ENCODE measurements at regions not wholly inside any gene's neighbourhood (a gene's known extent, or its start where the extent isn't known, plus 50 kb on each side); places are given as distances from the start of the nearest gene placed in this dataset.

- DNase-seq (ENCODE audit: insufficient read length, low spot score) (no peak), FAIRE-seq (no peak)
- TF ChIP-seq POLR2A (IDR thresholded peaks at IDR 0.05; ENCODE audit: low read depth, low read length) = no peak
Measured at GRCh38 chr14:40936861-40937260, 669.8 kb upstream of the LRFN5 start.

- no peak for FAIRE-seq
- no peak for DNase-seq (ENCODE audit: insufficient read length, low spot score)
- no peak for TF ChIP-seq POLR2A (IDR thresholded peaks at IDR 0.05; ENCODE audit: low read depth, low read length)
Measured at GRCh38 chr14:40920380-40920779, 686.3 kb upstream of the LRFN5 start.

- DNase-seq (ENCODE audit: insufficient read length, low spot score) = no peak
- no peak for FAIRE-seq
- TF ChIP-seq POLR2A (IDR thresholded peaks at IDR 0.05; ENCODE audit: low read depth, low read length) = no peak
Measured at GRCh38 chr14:40911141-40911540, 695.5 kb upstream of the LRFN5 start.

- TF ChIP-seq POLR2A (IDR thresholded peaks at IDR 0.05; ENCODE audit: low read depth, low read length) = no peak
- DNase-seq (ENCODE audit: insufficient read length, low spot score) = no peak
- no peak for FAIRE-seq
Measured at GRCh38 chr14:40909906-40910305, 696.8 kb upstream of the LRFN5 start.

- no peak for TF ChIP-seq POLR2A (IDR thresholded peaks at IDR 0.05; ENCODE audit: low read depth, low read length)
- FAIRE-seq = no peak
- no peak for DNase-seq (ENCODE audit: insufficient read length, low spot score)
Measured at GRCh38 chr14:40903709-40904108, 703.0 kb upstream of the LRFN5 start.

- TF ChIP-seq POLR2A (IDR thresholded peaks at IDR 0.05; ENCODE audit: low read depth, low read length) = no peak
- DNase-seq (ENCODE audit: insufficient read length, low spot score) = no peak
- no peak for FAIRE-seq
Measured at GRCh38 chr14:40899435-40899834, 707.2 kb upstream of the LRFN5 start.

- DNase-seq (ENCODE audit: insufficient read length, low spot score) = no peak
- no peak for FAIRE-seq
- TF ChIP-seq POLR2A (IDR thresholded peaks at IDR 0.05; ENCODE audit: low read depth, low read length) = no peak
Measured at GRCh38 chr14:40894846-40895245, 711.8 kb upstream of the LRFN5 start.

- DNase-seq (ENCODE audit: insufficient read length, low spot score) = no peak
- FAIRE-seq = no peak
- no peak for TF ChIP-seq POLR2A (IDR thresholded peaks at IDR 0.05; ENCODE audit: low read depth, low read length)
Measured at GRCh38 chr14:40889126-40889525, 717.5 kb upstream of the LRFN5 start.

GRCh38 chr14:40887912-40888311 is 718.8 kb upstream of the LRFN5 start:
- no peak for FAIRE-seq
- DNase-seq (ENCODE audit: insufficient read length, low spot score) = no peak
- no peak for TF ChIP-seq POLR2A (IDR thresholded peaks at IDR 0.05; ENCODE audit: low read depth, low read length)

- no peak for TF ChIP-seq POLR2A (IDR thresholded peaks at IDR 0.05; ENCODE audit: low read depth, low read length)
- DNase-seq (ENCODE audit: insufficient read length, low spot score) = no peak
- FAIRE-seq = no peak
Measured at GRCh38 chr14:40870252-40870651, 736.4 kb upstream of the LRFN5 start.

GRCh38 chr14:40859055-40859454 is 747.6 kb upstream of the LRFN5 start:
- FAIRE-seq = no peak
- no peak for TF ChIP-seq POLR2A (IDR thresholded peaks at IDR 0.05; ENCODE audit: low read depth, low read length)
- DNase-seq (ENCODE audit: insufficient read length, low spot score) = no peak

- TF ChIP-seq POLR2A (IDR thresholded peaks at IDR 0.05; ENCODE audit: low read depth, low read length) = no peak
- no peak for DNase-seq (ENCODE audit: insufficient read length, low spot score)
Measured at GRCh38 chr14:40855343-40855742, 751.3 kb upstream of the LRFN5 start.

GRCh38 chr14:40850191-40850590 is 756.5 kb upstream of the LRFN5 start:
- FAIRE-seq (no peak), DNase-seq (ENCODE audit: insufficient read length, low spot score) (no peak)
- no peak for TF ChIP-seq POLR2A (IDR thresholded peaks at IDR 0.05; ENCODE audit: low read depth, low read length)

More at GRCh38 chr14:40855343-40855742, 751.3 kb upstream of the LRFN5 start:
- no peak for FAIRE-seq

- peak; percentile 15 for FAIRE-seq
Measured at GRCh38 chr14:40847480-40847879, 759.2 kb upstream of the LRFN5 start.

GRCh38 chr14:40842816-40843215 is 763.9 kb upstream of the LRFN5 start:
- no peak for TF ChIP-seq POLR2A (IDR thresholded peaks at IDR 0.05; ENCODE audit: low read depth, low read length)
- no peak for DNase-seq (ENCODE audit: insufficient read length, low spot score)
- FAIRE-seq = no peak

More at GRCh38 chr14:40847480-40847879, 759.2 kb upstream of the LRFN5 start:
- no peak for DNase-seq (ENCODE audit: insufficient read length, low spot score)
- TF ChIP-seq POLR2A (IDR thresholded peaks at IDR 0.05; ENCODE audit: low read depth, low read length) = no peak

GRCh38 chr14:40841886-40842285 is 764.8 kb upstream of the LRFN5 start:
- DNase-seq (ENCODE audit: insufficient read length, low spot score) = no peak
- no peak for TF ChIP-seq POLR2A (IDR thresholded peaks at IDR 0.05; ENCODE audit: low read depth, low read length)
- no peak for FAIRE-seq
